H1 (cell line): ENCODE measurements at regions not wholly inside any gene's neighbourhood (a gene's known extent, or its start where the extent isn't known, plus 50 kb on each side); places are given as distances from the start of the nearest gene placed in this dataset.

Source experiments
- CTCF ChIA-PET: fragments of 300-600 bp; sonication (Branson Sonifier 250); formaldehyde crosslinking; loops from one replicate; lab custom pipeline; 2021; ENCODE audit not compliant: partially characterized antibody; lab: Charles Lee
- POLR2A ChIA-PET: fragments of 300-600 bp; sonication (Branson Sonifier 250); formaldehyde crosslinking; loops from one replicate; lab custom pipeline; 2021; ENCODE audit warnings: inconsistent platforms; ENCODE audit not compliant: partially characterized antibody; lab: Charles Lee
- DNase-seq, 2 experiments: peaks; one replicate each; pipeline versions ENCODE4 v3.0.0 to v3.0.0-alpha.2; 2010 to 2022; ENCODE audit warnings: low spot score in 2 of 2, low read depth in 1 of 2, mixed read lengths in 1 of 2
- FAIRE-seq: peaks from 2 replicates; lab custom pipeline; 2011; peaks lifted over from hg19 to GRCh38; lab: Jason Lieb, UNC
- H2AFZ ChIP-seq: 2 replicates; pipeline ENCODE4 v1.8.1; 2012; ENCODE audit warnings: low read length, inconsistent platforms
- H2AK5ac ChIP-seq: 2 replicates; pipeline ENCODE4 v1.6.1; 2013; ENCODE audit warnings: low read depth, low read length
- H2BK120ac ChIP-seq: replicated peaks from 2 replicates; pipeline ENCODE3; 2013; ENCODE audit warnings: low read depth, low read length, inconsistent platforms
- H2BK12ac ChIP-seq: 2 replicates; pipeline ENCODE4 v1.6.1; 2013; ENCODE audit warnings: low read depth, low read length
- H2BK15ac ChIP-seq: 2 replicates; pipeline ENCODE4 v1.6.1; 2013; ENCODE audit warnings: low read length
- H2BK20ac ChIP-seq: 2 replicates; pipeline ENCODE4 v1.6.1; 2013; ENCODE audit warnings: low read length
- H2BK5ac ChIP-seq: 2 replicates; pipeline ENCODE4 v1.6.1; 2013; ENCODE audit warnings: low read depth, low read length
- H3K14ac ChIP-seq: 2 replicates; pipeline ENCODE4 v1.6.1; 2013; ENCODE audit warnings: inconsistent platforms; ENCODE audit not compliant: insufficient read length
- H3K18ac ChIP-seq: 2 replicates; pipeline ENCODE4 v1.6.1; 2013; ENCODE audit warnings: low read length; ENCODE audit errors: extremely low read depth
- H3K23ac ChIP-seq: 2 replicates; pipeline ENCODE4 v1.6.1; 2013; ENCODE audit warnings: inconsistent platforms; ENCODE audit not compliant: insufficient read length
- H3K23me2 ChIP-seq: 2 replicates; pipeline ENCODE4 v1.6.1; 2013; ENCODE audit warnings: low read depth, low read length
- H3K27ac ChIP-seq: 2 replicates; pipeline ENCODE4 v1.6.1; 2011; ENCODE audit warnings: low read depth, low read length, inconsistent platforms
- H3K27me3 ChIP-seq, 4 experiments: replicated peaks in 1 of 4; 1 replicate in 1 of 4; 2 replicates in 3 of 4; pipeline versions ENCODE4 v1.6.1 to v1.8.1; 2011 to 2013; ENCODE audit warnings: low read length in 3 of 4, mild to moderate bottlenecking in 3 of 4, inconsistent platforms in 2 of 4, mixed read lengths in 2 of 4, moderate library complexity in 1 of 4; ENCODE audit not compliant: control insufficient read depth in 3 of 4, insufficient read depth in 3 of 4; ENCODE audit errors: extremely low read depth in 1 of 4
- H3K36me3 ChIP-seq, 4 experiments: 2 replicates each; pipeline versions ENCODE4 v1.6.1 to v1.8.1; 2011 to 2013; ENCODE audit warnings: mild to moderate bottlenecking in 4 of 4, low read length in 3 of 4, moderate library complexity in 2 of 4, control low read depth in 1 of 4, inconsistent platforms in 1 of 4; ENCODE audit not compliant: insufficient read depth in 4 of 4, control insufficient read depth in 2 of 4
- H3K4ac ChIP-seq: replicated peaks from 2 replicates; pipeline ENCODE3; 2013; ENCODE audit warnings: low read length, low read depth, mixed read lengths, inconsistent platforms; ENCODE audit not compliant: insufficient read length
- H3K4me1 ChIP-seq, 4 experiments: replicated peaks in 1 of 4; 1 replicate in 1 of 4; 2 replicates in 3 of 4; pipeline versions ENCODE4 v1.6.1 to v1.8.1; 2011 to 2013; ENCODE audit warnings: low read length in 3 of 4, inconsistent platforms in 2 of 4, mixed read lengths in 1 of 4; ENCODE audit not compliant: insufficient read depth in 4 of 4, control insufficient read depth in 3 of 4
- H3K4me2 ChIP-seq, 2 experiments: 2 replicates each; pipeline versions ENCODE4 v1.6.1 to v1.8.1; 2011 to 2013; ENCODE audit warnings: low read depth in 2 of 2, low read length in 2 of 2, control low read depth in 1 of 2, inconsistent platforms in 1 of 2, mild to moderate bottlenecking in 1 of 2; ENCODE audit not compliant: insufficient read depth in 1 of 2
- H3K4me3 ChIP-seq, 4 experiments: fragments of 200-600, 300-600 bp in 1 of 4; sonication (generic), shearing (Covaris generic), sonication (Bioruptor Twin) in 1 of 4; 2 replicates each; pipeline versions ENCODE4 v1.5.1 to v1.8.1; 2011 to 2016; ENCODE audit warnings: low read length in 4 of 4, low read depth in 3 of 4, control low read depth in 2 of 4, inconsistent platforms in 2 of 4, mild to moderate bottlenecking in 2 of 4, mixed read lengths in 1 of 4, moderate library complexity in 1 of 4; ENCODE audit not compliant: insufficient read depth in 2 of 4; ENCODE audit errors: extremely low read depth in 1 of 4
- H3K56ac ChIP-seq: replicated peaks from 2 replicates; pipeline ENCODE3; 2013; ENCODE audit warnings: low read depth, mild to moderate bottlenecking, mixed read lengths, low read length, inconsistent platforms; ENCODE audit not compliant: insufficient read length
- H3K79me1 ChIP-seq: 2 replicates; pipeline ENCODE4 v1.6.1; 2013; ENCODE audit warnings: low read depth, low read length, control low read depth
- H3K79me2 ChIP-seq, 2 experiments: 2 replicates each; pipeline versions ENCODE4 v1.6.1 to v1.8.1; 2012 to 2013; ENCODE audit warnings: low read length in 2 of 2, mild to moderate bottlenecking in 2 of 2, inconsistent platforms in 1 of 2; ENCODE audit not compliant: insufficient read depth in 2 of 2, control insufficient read depth in 1 of 2
- H3K9ac ChIP-seq, 4 experiments: replicated peaks in 1 of 4; 1 replicate in 1 of 4; 2 replicates in 3 of 4; pipeline versions ENCODE4 v1.6.1 to v1.8.1; 2011 to 2013; ENCODE audit warnings: low read depth in 3 of 4, low read length in 3 of 4, control low read depth in 2 of 4, mild to moderate bottlenecking in 2 of 4, moderate library complexity in 2 of 4, inconsistent platforms in 1 of 4; ENCODE audit errors: extremely low read depth in 1 of 4
- H3K9me3 ChIP-seq, 2 experiments: 2 replicates each; pipeline versions ENCODE4 v1.6.1 to v1.8.1; 2012 to 2013; ENCODE audit warnings: mild to moderate bottlenecking in 2 of 2, moderate library complexity in 2 of 2, control low read depth in 1 of 2, inconsistent platforms in 1 of 2, low read depth in 1 of 2, low read length in 1 of 2, mixed read lengths in 1 of 2; ENCODE audit not compliant: insufficient read depth in 2 of 2
- H4K20me1 ChIP-seq, 2 experiments: replicated peaks in 1 of 2; 2 replicates each; pipeline versions ENCODE3 to v1.8.1; 2011 to 2013; ENCODE audit warnings: inconsistent platforms in 2 of 2, low read length in 2 of 2, mild to moderate bottlenecking in 1 of 2; ENCODE audit not compliant: insufficient read depth in 2 of 2, control insufficient read depth in 1 of 2
- H4K5ac ChIP-seq: 2 replicates; pipeline ENCODE4 v1.6.1; 2013; ENCODE audit warnings: low read length, low read depth, mixed read lengths, inconsistent platforms; ENCODE audit not compliant: insufficient read length
- H4K8ac ChIP-seq: 2 replicates; pipeline ENCODE4 v1.8.0; 2013; ENCODE audit warnings: mild to moderate bottlenecking, moderate library complexity, low read length, inconsistent platforms; ENCODE audit not compliant: insufficient read depth; ENCODE audit errors: extremely low read depth
- H4K91ac ChIP-seq: replicated peaks from 2 replicates; pipeline ENCODE3; 2013; ENCODE audit warnings: low read length, mixed read lengths, inconsistent platforms; ENCODE audit not compliant: insufficient read length
- ASH2L ChIP-seq: fragments of 200-600, 300-600 bp; sonication (generic); IDR thresholded peaks from one replicate; pipeline ENCODE4 v1.7.1; 2017; ENCODE audit warnings: low read length
- CBX5 ChIP-seq: fragments of 300-800, 300-1000 bp; sonication (generic); IDR thresholded peaks from 2 replicates; pipeline ENCODE4 v1.7.1; 2016; ENCODE audit warnings: antibody characterized with exemption, low read length, low read depth
- CEBPB ChIP-seq: IDR thresholded peaks from 2 replicates; pipeline ENCODE4 v1.6.1; 2012; ENCODE audit warnings: low read depth, low read length
- CHD2 ChIP-seq: IDR thresholded peaks from 2 replicates; pipeline ENCODE4 v1.6.1; 2012; ENCODE audit warnings: low read length, improper control_type of control experiment
- CREB1 ChIP-seq: IDR thresholded peaks from 2 replicates; pipeline ENCODE4 v1.6.1; 2012; ENCODE audit warnings: inconsistent platforms
- EP300 ChIP-seq, 2 experiments: IDR thresholded peaks; 1 replicate in 1 of 2; 2 replicates in 1 of 2; pipeline ENCODE4 v1.6.1; 2011 to 2012; ENCODE audit warnings: low read depth in 2 of 2, low read length in 2 of 2, mild to moderate bottlenecking in 2 of 2, borderline replicate concordance in 1 of 2, inconsistent platforms in 1 of 2, moderate library complexity in 1 of 2
- FOSL1 ChIP-seq: IDR thresholded peaks from 2 replicates; pipeline ENCODE4 v1.6.1; 2011; ENCODE audit warnings: mild to moderate bottlenecking, low read depth, low read length, moderate library complexity; ENCODE audit not compliant: insufficient read depth
- GABPA ChIP-seq: IDR thresholded peaks from 2 replicates; pipeline ENCODE4 v1.6.1; 2011; ENCODE audit warnings: mild to moderate bottlenecking, low read length, moderate library complexity, borderline replicate concordance; ENCODE audit not compliant: insufficient read depth
- HDAC6 ChIP-seq: IDR thresholded peaks from one replicate; pipeline ENCODE4 v1.7.1; 2012; ENCODE audit warnings: low read depth, mild to moderate bottlenecking, inconsistent platforms, low read length, moderate library complexity
- KDM1A ChIP-seq: fragments of 200-600, 300-600 bp; sonication (generic); IDR thresholded peaks from 2 replicates; pipeline ENCODE4 v1.7.1; 2016; ENCODE audit warnings: mild to moderate bottlenecking, low read length, borderline replicate concordance
- MAX ChIP-seq: IDR thresholded peaks from 2 replicates; pipeline ENCODE4 v1.6.1; 2012; ENCODE audit warnings: inconsistent platforms
- POLR2AphosphoS5 ChIP-seq: IDR thresholded peaks from 2 replicates; pipeline ENCODE4 v1.6.1; 2011; ENCODE audit warnings: low read depth, low read length
- RAD21 ChIP-seq, 2 experiments: IDR thresholded peaks in 1 of 2; conservative IDR thresholded peaks in 1 of 2; 2 replicates each; pipeline ENCODE4 v1.6.1; 2011; ENCODE audit warnings: low read depth in 2 of 2, low read length in 2 of 2, improper control_type of control experiment in 1 of 2, inconsistent platforms in 1 of 2, mild to moderate bottlenecking in 1 of 2, moderate library complexity in 1 of 2
- WGBS, 2 experiments: shearing (Covaris generic) in 1 of 2; methylation state at CpG; one replicate each; pipeline versions ENCODE4 v1.1.6 to v1.1.7; 2013 to 2015; ENCODE audit warnings: low lambda C conversion rate in 2 of 2, mixed read lengths in 2 of 2, inconsistent platforms in 1 of 2, low coverage in 1 of 2, missing lambda C conversion rate in 1 of 2; ENCODE audit not compliant: insufficient replicate concordance in 2 of 2, insufficient coverage in 1 of 2, insufficient read length in 1 of 2; ENCODE audit errors: extremely low coverage in 1 of 2, missing lambda C conversion rate in 1 of 2; 5-methylcytosine and 5-hydroxymethylcytosine counted together

- Histone ChIP-seq H2BK5ac (no peak overlapping the region), H2AK5ac (no peak overlapping the region), H3K4me3 (no peak overlapping the region), H4K5ac (no peak overlapping the region), H4K8ac (no peak overlapping the region)
- WGBS, 2 experiments = 86% methylated on average over 8 of the region's 8 CpGs; no CpG with 5 or more reads in 1 of the 2 experiments
- TF ChIP-seq MAX (no peak), CREB1 (no peak), EP300 (IDR thresholded peaks at IDR 0.05; ENCODE audit: borderline replicate concordance in 1 of 2, low read depth in 2 of 2, low read length in 2 of 2) (no peak), KDM1A (no peak), CEBPB (no peak), CBX5 (no peak), FOSL1 (no peak), GABPA (no peak), POLR2AphosphoS5 (no peak), RAD21 (IDR thresholded peaks at IDR 0.05 in 1 of 2, conservative IDR thresholded peaks at IDR 0.05 in 1 of 2; ENCODE audit: low read depth in 2 of 2, low read length in 2 of 2) (no peak), CHD2 (no peak), HDAC6 (no peak), ASH2L (no peak)
- TF ChIP-seq, all 59 proteins: peak for 0
- H2BK12ac ChIP-seq = peak overlapping the region; percentile 61
- no peak overlapping the region for H4K91ac ChIP-seq
- no peaks in the 10 kb centered on the region for H3K79me1 ChIP-seq
- FAIRE-seq (no peak), DNase-seq (no peak)
- no peaks in the 10 kb centered on the region for H3K23me2 ChIP-seq
- H3K4ac ChIP-seq = no peak overlapping the region
- no peak overlapping the region for H3K9ac ChIP-seq
- H3K23ac ChIP-seq = no peak overlapping the region
- H3K9me3 ChIP-seq = 0 out of 4 replicates have a peak, but pooled peaks cover 0 to 2% of the 10 kb centered on the region in 2 experiments
- H2BK15ac ChIP-seq = no peak overlapping the region
- no peak overlapping the region for H2BK20ac ChIP-seq
- H3K14ac ChIP-seq = no peak overlapping the region
- no peaks in the 10 kb centered on the region for H3K79me2 ChIP-seq
- CTCF ChIA-PET = interaction anchor here (0.6 kb wide), 1 partner anchor 192 kb away, joined by 3 read pairs; no protein-coding TSS in a partner anchor
- no peak overlapping the region for H2AFZ ChIP-seq
- no peaks in the 10 kb centered on the region for H3K36me3 ChIP-seq
- H3K56ac ChIP-seq = no peak overlapping the region
- H3K27ac ChIP-seq = no peak overlapping the region
- H3K4me1 ChIP-seq = peaks cover 0 to 23% (median 6%) of the 10 kb centered on the region in 4 experiments; a peak in 3 of 7 replicates
- POLR2A ChIA-PET = interaction anchor here (0.8 kb wide), 1 partner anchor 53 kb away, joined by 3 read pairs; no protein-coding TSS in a partner anchor
- no peaks in the 10 kb centered on the region for H3K27me3 ChIP-seq
- H2BK120ac ChIP-seq = no peak overlapping the region
- H3K4me2 ChIP-seq = no peak overlapping the region
- no peak overlapping the region for H3K18ac ChIP-seq
- no peaks in the 10 kb centered on the region for H4K20me1 ChIP-seq
These were observed 232.7 kb upstream of the GATB start for GRCh38 chr4:151993521-151993920.
